IMR-90 (cell line): ENCODE measurements at regions not wholly inside any gene's neighbourhood (a gene's known extent, or its start where the extent isn't known, plus 50 kb on each side); places are given as distances from the start of the nearest gene placed in this dataset.

Experiments used
- BHLHE40 ChIP-seq: fragments of 150-350 bp; IDR thresholded peaks from 2 replicates; pipeline ENCODE4 v1.6.1; 2016; ENCODE audit warnings: mild to moderate bottlenecking, low read depth, low read length
- CEBPB ChIP-seq: IDR thresholded peaks from 2 replicates; pipeline ENCODE4 v1.6.1; 2012; ENCODE audit warnings: low read depth, low read length, improper control_type of control experiment
- CTCF ChIP-seq: conservative IDR thresholded peaks from 2 replicates; pipeline ENCODE4 v1.5.1; 2012; ENCODE audit warnings: mild to moderate bottlenecking, low read depth, low read length, improper control_type of control experiment
- ELK1 ChIP-seq: fragments of 150-350 bp; IDR thresholded peaks from 2 replicates; pipeline ENCODE4 v1.6.1; 2016; ENCODE audit warnings: low read depth, mild to moderate bottlenecking, low read length, moderate library complexity, borderline replicate concordance
- FOS ChIP-seq: fragments of 150-350 bp; IDR thresholded peaks from 2 replicates; pipeline ENCODE4 v1.6.1; 2016; ENCODE audit warnings: low read depth, low read length
- MAFK ChIP-seq: IDR thresholded peaks from 2 replicates; pipeline ENCODE4 v1.6.1; 2012; ENCODE audit warnings: low read depth, low read length, improper control_type of control experiment
- MAZ ChIP-seq: IDR thresholded peaks from 2 replicates; pipeline ENCODE4 v1.6.1; 2012; ENCODE audit warnings: low read depth, mild to moderate bottlenecking, low read length, improper control_type of control experiment, moderate library complexity, borderline replicate concordance
- POLR2A ChIP-seq: IDR thresholded peaks from 2 replicates; pipeline ENCODE4 v1.6.1; 2012; ENCODE audit warnings: mild to moderate bottlenecking, low read depth, low read length
- RAD21 ChIP-seq: IDR thresholded peaks from 2 replicates; pipeline ENCODE4 v1.6.1; 2012; ENCODE audit warnings: low read length, improper control_type of control experiment
- RCOR1 ChIP-seq: IDR thresholded peaks from 2 replicates; pipeline ENCODE4 v1.6.1; 2012; ENCODE audit warnings: mild to moderate bottlenecking, low read length, improper control_type of control experiment; ENCODE audit not compliant: insufficient replicate concordance
- RFX5 ChIP-seq: IDR thresholded peaks from 2 replicates; pipeline ENCODE4 v1.8.0; 2012; ENCODE audit warnings: low read depth, mild to moderate bottlenecking, low read length, moderate library complexity
- SMC3 ChIP-seq: fragments of 150-350 bp; IDR thresholded peaks from 2 replicates; pipeline ENCODE4 v1.6.1; 2016; ENCODE audit warnings: low read depth, mild to moderate bottlenecking, antibody characterized with exemption, low read length, moderate library complexity

GRCh38 chr2:146271131-146271831, 1573.5 kb upstream of the ACVR2A start:
- no peak for TF ChIP-seq SMC3
- no peak for TF ChIP-seq CTCF
- no peak for TF ChIP-seq POLR2A
- no peak for TF ChIP-seq MAZ
- TF ChIP-seq RCOR1, result no peak
- no peak for TF ChIP-seq MAFK
- TF ChIP-seq CEBPB, result no peak
- no peak for TF ChIP-seq FOS
- no peak for TF ChIP-seq RAD21
- TF ChIP-seq RFX5, result no peak
- no peak for TF ChIP-seq BHLHE40
- no peak for TF ChIP-seq ELK1
